Bronchial epithelial cell (primary cell): ENCODE measurements at regions not wholly inside any gene's neighbourhood (a gene's known extent, or its start where the extent isn't known, plus 50 kb on each side); places are given as distances from the start of the nearest gene placed in this dataset.
A peak's percentile ranks its signal among the peaks of the same experiment; 100 is the strongest.

ENCODE experiments used
- DNase-seq: peaks from one replicate; pipeline ENCODE4 v3.0.0-alpha.2; 2010; ENCODE audit warnings: low read depth
- FAIRE-seq: peaks from 2 replicates; lab custom pipeline; 2011; peaks lifted over from hg19 to GRCh38; lab: Jason Lieb, UNC
- H3K27me3 ChIP-seq: 2 replicates; pipeline ENCODE4 v1.5.1; 2011; ENCODE audit warnings: low read length; ENCODE audit not compliant: control insufficient read depth, insufficient read depth
- H3K36me3 ChIP-seq: 2 replicates; pipeline ENCODE4 v1.5.1; 2011; ENCODE audit warnings: low read length; ENCODE audit not compliant: control insufficient read depth, insufficient read depth
- H3K4me3 ChIP-seq: 2 replicates; pipeline ENCODE4 v1.5.1; 2011; ENCODE audit warnings: mild to moderate bottlenecking, low read depth, low read length, control low read depth
- TF ChIP-seq, protein P1 (sequence below): IDR thresholded peaks from 2 replicates; pipeline ENCODE4 v1.5.1; 2011; ENCODE audit warnings: mild to moderate bottlenecking, moderate library complexity, low read length, control low read depth, inconsistent platforms; ENCODE audit not compliant: insufficient read depth, severe bottlenecking

DNA sequence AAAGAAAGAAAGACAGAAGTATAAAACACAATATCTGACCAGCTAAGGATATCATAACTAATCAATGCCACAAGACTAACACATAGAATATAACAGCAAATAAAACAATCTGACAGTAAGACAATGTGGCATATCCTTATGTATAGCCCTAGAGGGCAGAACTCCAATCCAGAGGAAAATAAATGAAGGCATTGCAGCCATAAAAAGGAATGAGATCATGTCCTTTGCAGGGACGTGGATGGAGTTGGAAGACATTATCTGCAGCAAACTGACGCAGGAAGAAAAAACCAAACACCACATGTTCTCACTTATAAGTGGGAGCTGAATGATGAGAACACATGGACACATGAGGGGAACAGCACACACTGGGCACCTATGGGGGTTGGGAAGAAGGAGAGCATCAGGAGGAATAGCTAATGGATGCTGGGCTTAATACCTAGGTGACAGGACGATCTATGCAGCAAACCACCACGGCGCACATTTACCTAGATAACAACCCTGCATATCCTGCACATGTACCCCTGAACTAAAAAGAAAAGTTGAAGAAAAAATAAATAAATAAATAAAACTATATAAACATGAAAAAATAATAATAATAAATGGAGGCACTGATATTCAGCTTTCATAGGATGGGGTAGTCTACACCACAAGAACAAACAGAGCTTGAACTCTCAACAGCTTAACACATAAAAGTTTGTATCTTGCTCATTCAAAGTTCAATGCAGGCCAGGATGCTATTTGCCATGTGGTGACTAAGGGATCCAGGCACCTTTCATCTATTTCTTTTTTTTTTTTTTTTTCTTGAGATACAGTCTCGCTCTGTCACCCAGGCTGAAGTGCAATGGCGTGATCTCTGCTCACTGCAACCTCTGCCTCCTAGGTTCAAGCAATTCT lies 66.1 kb upstream of the KAT6B start:
- Histone ChIP-seq H3K36me3 (no peaks in the 10 kb centered on the region), H3K27me3 (no peaks in the 10 kb centered on the region), H3K4me3 (no peak overlapping the region)
- DNase-seq = no peak
- FAIRE-seq = peak; percentile 43
- TF ChIP-seq, protein P1, sequence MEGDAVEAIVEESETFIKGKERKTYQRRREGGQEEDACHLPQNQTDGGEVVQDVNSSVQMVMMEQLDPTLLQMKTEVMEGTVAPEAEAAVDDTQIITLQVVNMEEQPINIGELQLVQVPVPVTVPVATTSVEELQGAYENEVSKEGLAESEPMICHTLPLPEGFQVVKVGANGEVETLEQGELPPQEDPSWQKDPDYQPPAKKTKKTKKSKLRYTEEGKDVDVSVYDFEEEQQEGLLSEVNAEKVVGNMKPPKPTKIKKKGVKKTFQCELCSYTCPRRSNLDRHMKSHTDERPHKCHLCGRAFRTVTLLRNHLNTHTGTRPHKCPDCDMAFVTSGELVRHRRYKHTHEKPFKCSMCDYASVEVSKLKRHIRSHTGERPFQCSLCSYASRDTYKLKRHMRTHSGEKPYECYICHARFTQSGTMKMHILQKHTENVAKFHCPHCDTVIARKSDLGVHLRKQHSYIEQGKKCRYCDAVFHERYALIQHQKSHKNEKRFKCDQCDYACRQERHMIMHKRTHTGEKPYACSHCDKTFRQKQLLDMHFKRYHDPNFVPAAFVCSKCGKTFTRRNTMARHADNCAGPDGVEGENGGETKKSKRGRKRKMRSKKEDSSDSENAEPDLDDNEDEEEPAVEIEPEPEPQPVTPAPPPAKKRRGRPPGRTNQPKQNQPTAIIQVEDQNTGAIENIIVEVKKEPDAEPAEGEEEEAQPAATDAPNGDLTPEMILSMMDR = no peak

DNA sequence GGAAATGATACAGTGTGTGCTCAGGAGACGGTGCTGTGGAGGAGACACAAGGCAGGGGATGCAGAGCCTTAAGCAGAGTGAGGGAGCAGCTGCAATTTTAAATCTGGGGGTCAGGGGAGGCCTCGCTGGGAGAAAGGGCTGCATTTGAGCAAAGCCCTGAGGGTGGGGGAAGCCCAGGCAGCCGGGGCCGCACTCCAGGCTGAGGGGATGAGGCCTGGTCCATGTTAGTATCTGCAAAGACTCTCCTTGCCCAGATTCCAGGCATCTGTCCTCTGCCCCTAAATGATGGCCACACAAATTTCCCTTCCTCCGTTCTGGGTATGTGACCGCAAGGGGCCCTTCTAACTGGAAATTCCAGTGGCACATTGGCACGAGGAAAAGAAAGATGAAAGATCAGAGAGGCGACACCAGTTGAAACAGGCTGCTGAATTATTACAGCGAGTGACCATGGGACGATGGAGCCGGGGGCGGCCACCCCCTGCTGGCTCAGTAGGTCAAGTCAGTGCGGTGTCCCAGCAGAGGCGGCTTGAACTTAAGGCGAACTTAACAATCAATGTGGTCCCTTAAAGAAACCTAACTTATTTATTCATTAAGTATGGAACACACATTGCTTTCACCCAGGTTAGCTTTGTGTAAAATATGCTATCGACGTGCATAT lies 62.3 kb upstream of the KAT6B start:
- TF ChIP-seq, protein P1 = no peak
- DNase-seq = no peak
- H3K4me3 ChIP-seq = no peak overlapping the region
- FAIRE-seq = no peak
- no peaks in the 10 kb centered on the region for H3K36me3 ChIP-seq
- H3K27me3 ChIP-seq = peaks cover 2% of the 10 kb centered on the region

DNA sequence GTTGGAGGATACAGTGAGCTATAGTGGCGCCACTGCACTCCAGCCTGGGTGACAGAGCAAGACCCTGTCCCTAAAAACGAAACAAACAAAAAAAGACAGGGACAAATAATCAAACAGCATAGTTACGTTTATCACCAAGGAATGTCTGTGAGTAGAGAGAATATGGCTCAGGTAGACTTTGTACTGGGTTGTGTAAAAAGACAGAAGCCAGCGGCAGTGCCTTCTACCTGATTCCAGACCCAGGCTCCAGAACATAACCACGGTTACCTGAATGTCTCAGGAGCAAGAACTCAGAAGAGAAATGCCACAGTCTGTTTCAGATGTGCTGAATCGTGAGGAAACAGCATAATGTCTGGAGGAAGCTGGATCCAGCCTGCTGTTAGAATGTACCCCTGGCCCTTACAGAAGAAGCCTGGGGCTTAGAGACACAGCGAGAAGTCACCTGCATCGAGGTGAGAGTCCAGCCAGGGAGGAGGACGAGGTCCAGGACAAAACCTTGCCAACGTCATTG lies 60.9 kb upstream of the KAT6B start:
- Histone ChIP-seq H3K27me3 (peaks cover 2% of the 10 kb centered on the region), H3K36me3 (no peaks in the 10 kb centered on the region), H3K4me3 (no peak overlapping the region)
- FAIRE-seq (peak; percentile 7), DNase-seq (no peak)
- TF ChIP-seq, protein P1 = no peak

DNA sequence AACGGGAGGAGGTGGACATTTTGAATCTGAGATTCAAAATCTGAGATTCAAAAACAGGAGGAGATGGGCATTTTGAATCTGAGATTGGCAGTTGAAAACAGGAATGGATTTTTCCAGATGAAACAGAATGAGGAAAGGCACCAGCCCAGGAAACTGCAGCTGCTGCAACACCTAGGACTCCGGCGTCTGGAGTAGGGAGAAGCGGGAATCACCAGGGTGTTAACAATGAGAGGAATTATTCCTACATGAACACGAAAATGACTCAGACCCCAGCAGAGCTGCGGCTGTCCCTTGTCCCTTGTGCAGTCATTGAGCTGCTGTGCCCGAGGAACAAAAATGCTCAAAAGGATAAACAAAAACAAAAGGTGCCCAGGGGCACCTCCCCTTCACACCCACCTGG lies 59.9 kb upstream of the KAT6B start:
- TF ChIP-seq, protein P1 = no peak
- Histone ChIP-seq H3K36me3 (no peaks in the 10 kb centered on the region), H3K4me3 (no peak overlapping the region), H3K27me3 (peaks cover 2% of the 10 kb centered on the region)
- FAIRE-seq (no peak), DNase-seq (no peak)

DNA sequence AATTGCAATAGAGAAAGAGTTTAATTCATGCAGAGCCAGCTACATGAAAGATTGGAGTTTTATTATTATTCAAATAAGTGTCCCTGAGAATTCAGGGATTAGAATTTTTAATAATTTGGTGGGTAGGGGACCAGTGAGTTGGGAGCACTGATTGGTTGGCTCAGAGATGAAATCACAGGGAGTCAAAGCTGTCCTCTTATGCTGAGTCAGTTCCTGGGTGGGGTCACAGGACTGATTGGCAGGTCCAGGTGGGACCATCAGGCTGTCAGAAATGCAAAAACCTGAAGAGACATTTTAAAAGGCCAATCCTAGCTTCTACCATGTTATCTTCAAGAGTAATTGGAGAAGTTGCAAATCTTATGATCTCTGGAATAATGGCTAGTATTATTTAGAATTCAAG lies 56.0 kb upstream of the KAT6B start:
- DNase-seq = peak; percentile 10
- TF ChIP-seq, protein P1 = no peak
- Histone ChIP-seq H3K4me3 (no peak overlapping the region), H3K36me3 (no peaks in the 10 kb centered on the region), H3K27me3 (peaks cover 2% of the 10 kb centered on the region)
- FAIRE-seq = no peak
